Muscle layer of duodenum (tissue), 2 donors: ENCODE measurements at regions not wholly inside any gene's neighbourhood (a gene's known extent, or its start where the extent isn't known, plus 50 kb on each side); places are given as distances from the start of the nearest gene placed in this dataset.
"Not testable (repeated sequence)": the region's sequence is repeated elsewhere in the genome, so short reads cannot be mapped to it uniquely, and the experiment has no call there.

Experiments
- H3K27ac ChIP-seq: one replicate; pipeline ENCODE4 v1.7.0; 2013; ENCODE audit warnings: mild to moderate bottlenecking, low read length
- H3K27me3 ChIP-seq: one replicate; pipeline ENCODE4 v1.7.0; 2013; ENCODE audit warnings: low read depth, mild to moderate bottlenecking, control low read depth, low read length
- H3K36me3 ChIP-seq, 2 donors: one replicate each; pipeline ENCODE4 v1.7.0; 2013; ENCODE audit warnings: low read length in 2 of 2, control low read depth in 1 of 2, mild to moderate bottlenecking in 1 of 2; ENCODE audit not compliant: insufficient read depth in 2 of 2, control insufficient read depth in 1 of 2
- H3K4me1 ChIP-seq, 2 donors: one replicate each; pipeline ENCODE4 v1.7.0; 2013; ENCODE audit warnings: low read length in 2 of 2, mild to moderate bottlenecking in 2 of 2, control low read depth in 1 of 2, moderate library complexity in 1 of 2; ENCODE audit not compliant: insufficient read depth in 2 of 2, control insufficient read depth in 1 of 2
- H3K4me3 ChIP-seq, 2 donors: one replicate each; pipeline ENCODE4 v1.7.0; 2013; ENCODE audit warnings: low read length in 2 of 2, low read depth in 1 of 2, mild to moderate bottlenecking in 1 of 2
- H3K9me3 ChIP-seq, 2 donors: one replicate each; pipeline ENCODE4 v1.7.0; 2013; ENCODE audit warnings: low read length in 2 of 2, control low read depth in 1 of 2, mild to moderate bottlenecking in 1 of 2; ENCODE audit not compliant: control insufficient read depth in 1 of 2
- donor health status: healthy.

GRCh38 chr1:229164836-229165735, 105.8 kb upstream of the RAB4A start:
- Histone ChIP-seq H3K9me3 (no peaks in the 10 kb centered on the region), H3K4me3 (no peak overlapping the region), H3K36me3 (no peaks in the 10 kb centered on the region), H3K27ac (peak overlapping the region; percentile 64), H3K4me1 (peaks cover 5 to 11% of the 10 kb centered on the region in 2 donors), H3K27me3 (no peaks in the 10 kb centered on the region)

GRCh38 chr1:229167318-229167717, 103.6 kb upstream of the RAB4A start:
- Histone ChIP-seq H3K27ac (no peak overlapping the region), H3K27me3 (no peaks in the 10 kb centered on the region), H3K9me3 (no peaks in the 10 kb centered on the region), H3K4me3 (no peak overlapping the region), H3K4me1 (peaks cover 5 to 11% of the 10 kb centered on the region in 2 donors), H3K36me3 (no peaks in the 10 kb centered on the region)

- Histone ChIP-seq H3K4me1 (peaks cover 5 to 8% of the 10 kb centered on the region in 2 donors), H3K27me3 (no peaks in the 10 kb centered on the region), H3K36me3 (no peaks in the 10 kb centered on the region), H3K27ac (no peak overlapping the region), H3K4me3 (no peak overlapping the region), H3K9me3 (no peaks in the 10 kb centered on the region)
Observed at GRCh38 chr1:229169399-229169798, 101.5 kb upstream of the RAB4A start.

- H3K4me3 ChIP-seq, result no peak overlapping the region
- no peaks in the 10 kb centered on the region for H3K27me3 ChIP-seq
- H3K27ac ChIP-seq, result peak overlapping the region; percentile 34
- no peaks in the 10 kb centered on the region for H3K36me3 ChIP-seq
- H3K9me3 ChIP-seq, result no peaks in the 10 kb centered on the region
- peaks cover 0 to under 1% of the 10 kb centered on the region in 2 donors for H3K4me1 ChIP-seq
Observed at GRCh38 chr1:229170274-229170673, 100.6 kb upstream of the RAB4A start.

- H3K27me3 ChIP-seq, result no peaks in the 10 kb centered on the region
- H3K9me3 ChIP-seq, result no peaks in the 10 kb centered on the region
- H3K4me3 ChIP-seq, result no peak overlapping the region
- H3K36me3 ChIP-seq, result no peaks in the 10 kb centered on the region
- H3K4me1 ChIP-seq, result no peaks in the 10 kb centered on the region
- peak overlapping the region; percentile 77 for H3K27ac ChIP-seq
Observed at GRCh38 chr1:229170778-229171505, 100.0 kb upstream of the RAB4A start.

GRCh38 chr1:229171934-229172333, 99.0 kb upstream of the RAB4A start:
- Histone ChIP-seq H3K27ac (peak overlapping the region; percentile 10), H3K4me3 (no peak overlapping the region), H3K27me3 (no peaks in the 10 kb centered on the region), H3K9me3 (no peaks in the 10 kb centered on the region), H3K36me3 (no peaks in the 10 kb centered on the region), H3K4me1 (no peaks in the 10 kb centered on the region)

- H3K4me3 ChIP-seq, H3K9me3 ChIP-seq, H3K27ac ChIP-seq, H3K27me3 ChIP-seq, H3K36me3 ChIP-seq, H3K4me1 ChIP-seq: not testable (repeated sequence)
Observed at GRCh38 chr1:229173491-229174476, 97.1 kb upstream of the RAB4A start.

- H3K36me3 ChIP-seq, H3K4me1 ChIP-seq, H3K27me3 ChIP-seq, H3K27ac ChIP-seq, H3K9me3 ChIP-seq, H3K4me3 ChIP-seq: not testable (repeated sequence)
Observed at GRCh38 chr1:229175297-229175696, 95.6 kb upstream of the RAB4A start.

- not testable (repeated sequence) for H3K9me3 ChIP-seq, H3K4me1 ChIP-seq, H3K36me3 ChIP-seq, H3K27me3 ChIP-seq, H3K4me3 ChIP-seq, H3K27ac ChIP-seq
Observed at GRCh38 chr1:229176457-229176856, 94.5 kb upstream of the RAB4A start.

GRCh38 chr1:229180161-229180560, 90.8 kb upstream of the RAB4A start:
- Histone ChIP-seq H3K9me3 (no peaks in the 10 kb centered on the region), H3K27me3 (no peaks in the 10 kb centered on the region), H3K4me1 (no peaks in the 10 kb centered on the region), H3K4me3 (no peak overlapping the region), H3K36me3 (no peaks in the 10 kb centered on the region), H3K27ac (no peak overlapping the region)

GRCh38 chr1:229181419-229181818, 89.5 kb upstream of the RAB4A start:
- no peaks in the 10 kb centered on the region for H3K4me1 ChIP-seq
- H3K9me3 ChIP-seq, result no peaks in the 10 kb centered on the region

More at GRCh38 chr1:229181419-229181818, 89.5 kb upstream of the RAB4A start:
- no peaks in the 10 kb centered on the region for H3K36me3 ChIP-seq
- H3K27ac ChIP-seq, result no peak overlapping the region
- no peaks in the 10 kb centered on the region for H3K27me3 ChIP-seq
- H3K4me3 ChIP-seq, result no peak overlapping the region
